ENCODE measurements at regions not wholly inside any gene's neighbourhood (a gene's known extent, or its start where the extent isn't known, plus 50 kb on each side); places are given as distances from the start of the nearest gene placed in this dataset.

DNA sequence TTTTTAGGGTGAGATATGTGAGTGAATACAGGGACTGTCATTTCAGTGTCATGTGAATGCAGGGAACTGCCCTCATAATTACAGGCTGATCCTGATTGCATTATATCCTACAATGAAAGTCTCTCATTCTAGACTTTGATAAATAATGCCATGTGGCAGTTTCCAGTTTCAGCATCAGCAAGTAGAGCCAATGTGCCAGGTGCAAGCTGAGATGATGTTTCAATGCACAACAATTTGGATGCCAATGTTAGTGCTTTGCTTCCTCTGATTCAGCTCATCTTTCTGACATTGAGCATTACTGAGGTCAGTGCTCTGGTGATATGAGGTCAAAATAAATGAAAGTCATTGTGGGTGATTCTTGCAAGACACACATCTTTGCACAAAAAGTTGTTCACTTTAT, 63.7 kb upstream of the TFPI start:
- no peak for TF ChIP-seq CTCF (conservative IDR thresholded peaks at IDR 0.05; ENCODE audit: low read depth, low read length)
- no peak for TF ChIP-seq MAZ (IDR thresholded peaks at IDR 0.05; ENCODE audit: borderline replicate concordance, low read depth, low read length)
- TF ChIP-seq POLR2A (IDR thresholded peaks at IDR 0.05; ENCODE audit: low read depth, low read length): no peak
- TF ChIP-seq CEBPB (IDR thresholded peaks at IDR 0.05; ENCODE audit: low read depth, low read length): no peak
- TF ChIP-seq RCOR1 (IDR thresholded peaks at IDR 0.05; ENCODE audit: insufficient replicate concordance, low read length): no peak
- no peak for TF ChIP-seq CHD1 (IDR thresholded peaks at IDR 0.05; ENCODE audit: low read depth, low read length)
- no peak for TF ChIP-seq SMC3 (IDR thresholded peaks at IDR 0.05; ENCODE audit: low read depth, low read length)
- TF ChIP-seq RFX5 (IDR thresholded peaks at IDR 0.05; ENCODE audit: low read depth, low read length): no peak
